SHP77 treated with DMSO at 0.1 percent for 48 hours (cell line): ENCODE measurements at regions not wholly inside any gene's neighbourhood (a gene's known extent, or its start where the extent isn't known, plus 50 kb on each side); places are given as distances from the start of the nearest gene placed in this dataset.
"Not testable (repeated sequence)": the region's sequence is repeated elsewhere in the genome, so short reads cannot be mapped to it uniquely, and the experiment has no call there.

Experiments
- DNase-seq: peaks from one replicate; lab custom pipeline; 2025; lab: John Stamatoyannopoulos, UW

GRCh38 chr6:47180633-47181032 is 129.1 kb downstream of the TNFRSF21 start:
- no peak for DNase-seq

- DNase-seq, result no peak
Observed at GRCh38 chr6:47179286-47179685, 130.4 kb downstream of the TNFRSF21 start.

GRCh38 chr6:47175656-47176055 is 133.5 kb upstream of the ADGRF1 start:
- no peak for DNase-seq

GRCh38 chr6:47174502-47175023 is 132.4 kb upstream of the ADGRF1 start:
- DNase-seq, result no peak

GRCh38 chr6:47174063-47174462 is 131.9 kb upstream of the ADGRF1 start:
- not testable (repeated sequence) for DNase-seq

GRCh38 chr6:47173145-47173544 is 131.0 kb upstream of the ADGRF1 start:
- not testable (repeated sequence) for DNase-seq

GRCh38 chr6:47170617-47170947 is 128.4 kb upstream of the ADGRF1 start:
- DNase-seq, result no peak

- DNase-seq, result no peak
Observed at GRCh38 chr6:47169785-47170616, 127.9 kb upstream of the ADGRF1 start.

- no peak for DNase-seq
Observed at GRCh38 chr6:47168180-47168579, 126.0 kb upstream of the ADGRF1 start.

GRCh38 chr6:47165918-47166317 is 123.8 kb upstream of the ADGRF1 start:
- DNase-seq, result no peak

- no peak for DNase-seq
Observed at GRCh38 chr6:47164877-47165276, 122.7 kb upstream of the ADGRF1 start.

- DNase-seq, result no peak
Observed at GRCh38 chr6:47163536-47163935, 121.4 kb upstream of the ADGRF1 start.

- DNase-seq, result no peak
Observed at GRCh38 chr6:47162793-47163192, 120.7 kb upstream of the ADGRF1 start.

GRCh38 chr6:47162231-47162630 is 120.1 kb upstream of the ADGRF1 start:
- no peak for DNase-seq

GRCh38 chr6:47161176-47161687 is 119.1 kb upstream of the ADGRF1 start:
- no peak for DNase-seq

- no peak for DNase-seq
Observed at GRCh38 chr6:47160702-47161101, 118.6 kb upstream of the ADGRF1 start.

GRCh38 chr6:47159763-47160162 is 117.6 kb upstream of the ADGRF1 start:
- DNase-seq, result no peak

- DNase-seq, result no peak
Observed at GRCh38 chr6:47157653-47158219, 115.6 kb upstream of the ADGRF1 start.

GRCh38 chr6:47157063-47157462 is 114.9 kb upstream of the ADGRF1 start:
- DNase-seq, result no peak

- DNase-seq, result no peak
Observed at GRCh38 chr6:47156196-47156595, 114.1 kb upstream of the ADGRF1 start.

- no peak for DNase-seq
Observed at GRCh38 chr6:47153404-47153755, 111.2 kb upstream of the ADGRF1 start.

GRCh38 chr6:47152666-47153403 is 110.7 kb upstream of the ADGRF1 start:
- no peak for DNase-seq
